H9 (cell line): ENCODE measurements at regions not wholly inside any gene's neighbourhood (a gene's known extent, or its start where the extent isn't known, plus 50 kb on each side); places are given as distances from the start of the nearest gene placed in this dataset.

Experiments
- DNase-seq: peaks from one replicate; pipeline ENCODE4 v3.0.0-alpha.2; 2017
- H2AFZ ChIP-seq: one replicate; pipeline ENCODE4 v1.6.1; 2013; ENCODE audit warnings: mild to moderate bottlenecking, low read length, control low read depth, moderate library complexity
- H2AK5ac ChIP-seq: 2 replicates; pipeline ENCODE4 v1.6.1; 2013; ENCODE audit warnings: low read length, control low read depth, mixed read lengths; ENCODE audit not compliant: insufficient read length
- H2BK120ac ChIP-seq: one replicate; pipeline ENCODE4 v1.6.1; 2013; ENCODE audit warnings: low read depth, mild to moderate bottlenecking, low read length, control low read depth, inconsistent platforms; ENCODE audit not compliant: poor library complexity, severe bottlenecking
- H2BK12ac ChIP-seq: 2 replicates; pipeline ENCODE4 v1.6.1; 2013; ENCODE audit warnings: low read length, control low read depth, mixed read lengths, low read depth; ENCODE audit not compliant: insufficient read length
- H2BK15ac ChIP-seq: 2 replicates; pipeline ENCODE4 v1.6.1; 2013; ENCODE audit warnings: low read depth, low read length, control low read depth
- H2BK20ac ChIP-seq: one replicate; pipeline ENCODE4 v1.6.1; 2013; ENCODE audit warnings: low read depth, mild to moderate bottlenecking, low read length, control low read depth, inconsistent platforms; ENCODE audit not compliant: poor library complexity, severe bottlenecking
- H2BK5ac ChIP-seq: 2 replicates; pipeline ENCODE4 v1.6.1; 2013; ENCODE audit warnings: low read length, control low read depth, mixed read lengths; ENCODE audit not compliant: insufficient read length
- H3K14ac ChIP-seq: 2 replicates; pipeline ENCODE4 v1.6.1; 2013; ENCODE audit warnings: low read length, control low read depth; ENCODE audit not compliant: insufficient read depth
- H3K18ac ChIP-seq: 2 replicates; pipeline ENCODE4 v1.6.1; 2013; ENCODE audit warnings: low read depth, mild to moderate bottlenecking, mixed read lengths, low read length, control low read depth; ENCODE audit not compliant: insufficient read length
- H3K23ac ChIP-seq: 2 replicates; pipeline ENCODE4 v1.6.1; 2013; ENCODE audit warnings: low read length, control low read depth, mixed read lengths, low read depth; ENCODE audit not compliant: insufficient read length
- H3K23me2 ChIP-seq: 2 replicates; pipeline ENCODE4 v1.6.1; 2013; ENCODE audit warnings: low read depth, mild to moderate bottlenecking, mixed read lengths, low read length, control low read depth; ENCODE audit not compliant: insufficient read length, poor library complexity, severe bottlenecking
- H3K27ac ChIP-seq: 2 replicates; pipeline ENCODE4 v1.5.1; 2013; ENCODE audit warnings: low read length, control low read depth, mixed read lengths, low read depth; ENCODE audit not compliant: insufficient read length
- H3K27me3 ChIP-seq: 2 replicates; pipeline ENCODE4 v1.6.1; 2013; ENCODE audit warnings: low read length, control low read depth, inconsistent platforms; ENCODE audit not compliant: insufficient read depth
- H3K4ac ChIP-seq: 2 replicates; pipeline ENCODE4 v1.6.1; 2013; ENCODE audit warnings: low read depth, mild to moderate bottlenecking, control low read depth, inconsistent platforms, low read length, moderate library complexity
- H3K4me1 ChIP-seq: 2 replicates; pipeline ENCODE4 v1.6.1; 2013; ENCODE audit warnings: low read length, control low read depth, inconsistent platforms; ENCODE audit not compliant: insufficient read depth
- H3K4me2 ChIP-seq: 2 replicates; pipeline ENCODE4 v1.6.1; 2013; ENCODE audit warnings: low read length, control low read depth, mixed read lengths; ENCODE audit not compliant: insufficient read length, insufficient read depth
- H3K56ac ChIP-seq: 2 replicates; pipeline ENCODE4 v1.6.1; 2013; ENCODE audit warnings: low read depth, mild to moderate bottlenecking, mixed read lengths, low read length, control low read depth; ENCODE audit not compliant: insufficient read length
- H3K79me1 ChIP-seq: 2 replicates; pipeline ENCODE4 v1.6.1; 2013; ENCODE audit warnings: low read depth, mild to moderate bottlenecking, moderate library complexity, low read length, control low read depth, inconsistent platforms; ENCODE audit not compliant: insufficient read depth, poor library complexity, severe bottlenecking
- H3K79me2 ChIP-seq: 2 replicates; pipeline ENCODE4 v1.6.1; 2013; ENCODE audit warnings: low read length, control low read depth, inconsistent platforms; ENCODE audit not compliant: insufficient read depth
- H3K9ac ChIP-seq: 2 replicates; pipeline ENCODE4 v1.6.1; 2013; ENCODE audit warnings: low read length, control low read depth, mixed read lengths; ENCODE audit not compliant: insufficient read length; ENCODE audit errors: extremely low read depth
- H3K9me3 ChIP-seq: one replicate; pipeline ENCODE4 v1.6.1; 2013; ENCODE audit warnings: low read depth, low read length, inconsistent platforms; ENCODE audit not compliant: control insufficient read depth
- H3T11ph ChIP-seq: one replicate; pipeline ENCODE4 v1.6.1; 2013; ENCODE audit warnings: mild to moderate bottlenecking, low read length, control low read depth, inconsistent platforms
- H4K20me1 ChIP-seq: one replicate; pipeline ENCODE4 v1.6.1; 2013; ENCODE audit not compliant: control insufficient read depth, insufficient read length, insufficient read depth
- H4K5ac ChIP-seq: 2 replicates; pipeline ENCODE4 v1.6.1; 2013; ENCODE audit warnings: low read depth, mild to moderate bottlenecking, mixed read lengths, low read length, control low read depth; ENCODE audit not compliant: insufficient read length
- H4K8ac ChIP-seq: replicated peaks from 2 replicates; pipeline ENCODE4 v1.6.1; 2013; ENCODE audit warnings: low read length, control low read depth, mixed read lengths, low read depth; ENCODE audit not compliant: insufficient read length
- H4K91ac ChIP-seq: 2 replicates; pipeline ENCODE4 v1.6.1; 2013; ENCODE audit warnings: low read depth, mild to moderate bottlenecking, moderate library complexity, mixed read lengths, low read length, control low read depth; ENCODE audit not compliant: insufficient read length
- H3K27ac Mint-ChIP-seq, 3 experiments: 2 replicates in 2 of 3; 3 replicates in 1 of 3; pipeline ENCODE4 v1.8.0; 2020 to 2021; ENCODE audit warnings: mixed read lengths in 3 of 3, mild to moderate bottlenecking in 1 of 3, moderate library complexity in 1 of 3
- H3K27me3 Mint-ChIP-seq: 2 replicates; pipeline ENCODE4 v1.8.0; 2021; ENCODE audit warnings: low read depth, mild to moderate bottlenecking, moderate library complexity, mixed read lengths
- H3K36me3 Mint-ChIP-seq, 3 experiments: 2 replicates in 2 of 3; 3 replicates in 1 of 3; pipeline ENCODE4 v1.8.0; 2020 to 2021; ENCODE audit warnings: low read depth in 3 of 3, mixed read lengths in 3 of 3; ENCODE audit not compliant: insufficient read depth in 1 of 3
- H3K4me1 Mint-ChIP-seq, 2 experiments: 2 replicates each; pipeline ENCODE4 v1.8.0; 2020; ENCODE audit warnings: mixed read lengths in 2 of 2
- H3K4me3 Mint-ChIP-seq, 2 experiments: 2 replicates in 1 of 2; 3 replicates in 1 of 2; pipeline ENCODE4 v1.8.0; 2020 to 2021; ENCODE audit warnings: mild to moderate bottlenecking in 2 of 2, mixed read lengths in 2 of 2, moderate library complexity in 1 of 2
- H3K9me3 Mint-ChIP-seq, 2 experiments: 2 replicates in 1 of 2; 3 replicates in 1 of 2; pipeline ENCODE4 v1.8.0; 2020; ENCODE audit warnings: mild to moderate bottlenecking in 2 of 2, mixed read lengths in 2 of 2, moderate library complexity in 1 of 2
- WGBS: extraction: QIAGEN DNeasy Blood & Tissue Kit; methylation state at CpG from one replicate; pipeline ENCODE4 v1.1.7; 2013; ENCODE audit warnings: missing lambda C conversion rate, low lambda C conversion rate, mixed read lengths; ENCODE audit not compliant: insufficient read length; ENCODE audit errors: extremely low coverage; 5-methylcytosine and 5-hydroxymethylcytosine counted together
- TF ChIP-seq, protein P1 (sequence below): fragments of 200-600 bp; sonication (generic); conservative IDR thresholded peaks from 3 replicates; pipeline ENCODE4 v1.8.0; 2021; ENCODE audit warnings: antibody characterized with exemption, mild to moderate bottlenecking

DNA sequence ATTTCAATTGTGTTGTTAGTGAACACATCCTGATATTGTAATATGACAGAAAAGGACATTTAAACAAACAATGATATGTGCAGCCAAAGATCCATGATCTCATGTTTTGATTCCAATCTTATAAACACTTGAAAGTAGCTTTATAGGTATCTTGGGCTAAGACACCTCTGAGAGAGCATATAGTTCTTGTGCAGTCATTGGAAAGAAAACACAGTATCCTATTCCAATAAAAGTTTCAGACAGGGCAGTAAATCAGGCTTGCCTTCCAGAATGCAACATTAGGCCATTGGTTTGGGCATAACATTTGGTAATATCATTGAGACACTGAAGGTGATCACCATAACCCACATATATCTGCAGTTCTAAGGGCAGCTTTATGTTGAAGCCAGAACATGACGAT, 188.3 kb upstream of the HCCS start:
- Histone ChIP-seq H3K79me1 (no peaks in the 10 kb centered on the region), H2BK15ac (no peak overlapping the region), H3K23ac (no peak overlapping the region), H3K23me2 (no peaks in the 10 kb centered on the region), H2BK20ac (no peak overlapping the region), H3T11ph (no peak overlapping the region), H4K5ac (no peak overlapping the region), H3K4me2 (no peak overlapping the region), H2BK120ac (no peak overlapping the region), H2BK5ac (no peak overlapping the region), H3K56ac (no peak overlapping the region), H4K91ac (no peak overlapping the region), H3K4me1 (peaks cover 3% of the 10 kb centered on the region), H3K27me3 (no peaks in the 10 kb centered on the region), H2AK5ac (no peak overlapping the region), H3K4ac (no peak overlapping the region), H2BK12ac (no peak overlapping the region), H4K8ac (no peak overlapping the region), H3K27ac (no peak overlapping the region), H3K79me2 (no peaks in the 10 kb centered on the region), H3K9me3 (no peaks in the 10 kb centered on the region), H3K9ac (no peak overlapping the region), H2AFZ (no peak overlapping the region), H3K14ac (no peak overlapping the region), H4K20me1 (no peaks in the 10 kb centered on the region), H3K18ac (no peak overlapping the region)
- H3K36me3 Mint-ChIP-seq: peaks cover 0 to 3% (median 0%) of the 10 kb centered on the region in 3 experiments; a peak in 4 of 7 replicates
- no peaks in the 10 kb centered on the region for H3K27me3 Mint-ChIP-seq
- DNase-seq: no peak
- no peaks in the 10 kb centered on the region for H3K4me1 Mint-ChIP-seq
- TF ChIP-seq, protein P1, sequence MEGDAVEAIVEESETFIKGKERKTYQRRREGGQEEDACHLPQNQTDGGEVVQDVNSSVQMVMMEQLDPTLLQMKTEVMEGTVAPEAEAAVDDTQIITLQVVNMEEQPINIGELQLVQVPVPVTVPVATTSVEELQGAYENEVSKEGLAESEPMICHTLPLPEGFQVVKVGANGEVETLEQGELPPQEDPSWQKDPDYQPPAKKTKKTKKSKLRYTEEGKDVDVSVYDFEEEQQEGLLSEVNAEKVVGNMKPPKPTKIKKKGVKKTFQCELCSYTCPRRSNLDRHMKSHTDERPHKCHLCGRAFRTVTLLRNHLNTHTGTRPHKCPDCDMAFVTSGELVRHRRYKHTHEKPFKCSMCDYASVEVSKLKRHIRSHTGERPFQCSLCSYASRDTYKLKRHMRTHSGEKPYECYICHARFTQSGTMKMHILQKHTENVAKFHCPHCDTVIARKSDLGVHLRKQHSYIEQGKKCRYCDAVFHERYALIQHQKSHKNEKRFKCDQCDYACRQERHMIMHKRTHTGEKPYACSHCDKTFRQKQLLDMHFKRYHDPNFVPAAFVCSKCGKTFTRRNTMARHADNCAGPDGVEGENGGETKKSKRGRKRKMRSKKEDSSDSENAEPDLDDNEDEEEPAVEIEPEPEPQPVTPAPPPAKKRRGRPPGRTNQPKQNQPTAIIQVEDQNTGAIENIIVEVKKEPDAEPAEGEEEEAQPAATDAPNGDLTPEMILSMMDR: no peak
- no CpG with 5 or more reads among the region's 1 CpG for WGBS
- no peak overlapping the region for H3K4me3 Mint-ChIP-seq
- H3K9me3 Mint-ChIP-seq: peaks cover 63 to 67% of the 10 kb centered on the region in 2 experiments
- no peak overlapping the region for H3K27ac Mint-ChIP-seq
